Activated T-helper 17 cell treated with anti-CD3 and anti-CD28 coated beads, Interleukin-2, amount 50 U/mL, for 72 hours (primary cell): ENCODE measurements at regions not wholly inside any gene's neighbourhood (a gene's known extent, or its start where the extent isn't known, plus 50 kb on each side); places are given as distances from the start of the nearest gene placed in this dataset.
A peak's percentile ranks its signal among the peaks of the same experiment; 100 is the strongest.

Experiments used
- ATAC-seq: fragments of 150-1000 bp; cut with Tn5 transposase; replicated peaks from 2 replicates; pipeline ENCODE4 v1.10.0; 2021; ENCODE audit warnings: mild to moderate bottlenecking, moderate library complexity
- H3K27ac Mint-ChIP-seq: one replicate; pipeline ENCODE4 v1.8.0; 2022; ENCODE audit warnings: mixed read lengths
- H3K27me3 Mint-ChIP-seq: one replicate; pipeline ENCODE4 v1.8.0; 2022; ENCODE audit warnings: mixed read lengths
- H3K36me3 Mint-ChIP-seq: one replicate; pipeline ENCODE4 v1.8.0; 2022; ENCODE audit warnings: low read depth, mild to moderate bottlenecking, mixed read lengths
- H3K4me1 Mint-ChIP-seq: one replicate; pipeline ENCODE4 v1.8.0; 2022; ENCODE audit warnings: mixed read lengths
- H3K4me3 Mint-ChIP-seq: one replicate; pipeline ENCODE4 v1.8.0; 2022; ENCODE audit warnings: mild to moderate bottlenecking, mixed read lengths
- H3K9me3 Mint-ChIP-seq: one replicate; pipeline ENCODE4 v1.8.0; 2022; ENCODE audit warnings: mixed read lengths

DNA sequence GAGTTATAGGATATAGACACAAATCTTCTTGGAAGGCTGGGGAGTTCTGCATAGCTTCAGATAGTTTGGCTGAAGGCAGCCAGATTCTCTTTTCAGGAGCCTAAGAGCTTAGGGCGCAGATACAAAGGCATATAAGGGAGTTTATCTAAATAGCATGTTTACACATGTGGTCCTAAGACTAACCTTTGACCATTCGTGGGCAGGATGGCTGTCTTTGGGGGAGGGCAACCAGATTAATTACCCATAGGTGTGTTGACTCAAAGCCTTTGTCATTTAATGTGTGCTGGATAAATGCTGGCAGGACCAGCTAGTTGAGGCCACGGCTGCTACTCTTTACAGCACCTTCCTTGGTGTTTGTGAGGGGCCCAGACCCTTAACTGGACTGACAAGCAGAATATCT is 71.8 kb downstream of the IER5 start:
- Mint-ChIP-seq H3K27me3 (no peaks in the 10 kb centered on the region), H3K4me1 (peaks cover 11% of the 10 kb centered on the region)
- ATAC-seq, result no peak

DNA sequence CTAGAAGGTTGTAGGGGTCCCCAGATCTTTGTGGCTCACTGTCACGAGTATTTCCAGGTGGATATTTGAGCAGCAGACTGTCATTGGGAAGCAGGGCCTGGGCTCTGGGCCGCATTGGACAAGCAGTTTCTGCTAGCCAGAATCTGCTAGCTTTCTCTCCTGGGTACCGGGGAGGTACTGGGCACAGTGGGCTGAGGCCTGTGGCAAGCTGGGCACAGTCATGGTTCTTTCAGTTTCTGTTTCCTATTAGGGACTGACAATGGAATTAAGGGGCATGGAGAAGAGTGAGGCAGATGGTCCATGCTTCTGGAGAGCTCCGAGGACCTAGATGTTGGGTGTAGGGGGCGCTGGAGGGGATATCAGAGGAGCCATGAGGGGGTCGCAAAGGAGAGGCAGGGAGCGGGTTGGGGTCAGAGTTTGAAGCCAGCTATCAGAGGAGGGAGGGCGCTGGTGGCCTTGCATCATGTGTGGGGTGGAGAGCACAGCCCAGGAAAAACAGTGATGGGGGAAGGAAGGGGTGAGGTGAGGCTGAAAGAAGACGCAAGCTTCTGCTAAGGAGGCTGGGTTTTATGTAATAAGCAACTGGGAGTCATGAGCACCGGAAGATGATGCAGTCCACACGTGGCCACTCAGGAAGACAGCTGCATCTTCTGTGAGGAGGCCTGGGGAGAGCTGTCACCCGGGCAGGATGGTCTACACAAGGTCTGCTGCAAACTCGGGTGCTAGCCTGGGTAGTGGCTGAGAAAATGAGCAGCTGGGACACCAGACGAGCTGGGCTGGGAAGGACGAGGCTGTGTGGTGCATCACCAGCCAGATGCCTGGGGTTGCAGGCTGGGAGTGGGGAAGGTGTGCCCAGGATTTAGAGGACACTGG is 72.7 kb downstream of the IER5 start:
- Mint-ChIP-seq H3K9me3 (peaks cover 17% of the 10 kb centered on the region), H3K4me3 (no peak overlapping the region), H3K36me3 (no peaks in the 10 kb centered on the region), H3K27ac (no peak overlapping the region), H3K27me3 (no peaks in the 10 kb centered on the region), H3K4me1 (peaks cover 11% of the 10 kb centered on the region)
- ATAC-seq, result no peak

More for the DNA sequence above, 71.8 kb downstream of the IER5 start:
- Mint-ChIP-seq H3K4me3 (no peak overlapping the region), H3K36me3 (no peaks in the 10 kb centered on the region), H3K27ac (no peak overlapping the region), H3K9me3 (peaks cover 17% of the 10 kb centered on the region)

- Mint-ChIP-seq H3K36me3 (no peaks in the 10 kb centered on the region), H3K4me3 (no peak overlapping the region), H3K27ac (no peak overlapping the region), H3K27me3 (no peaks in the 10 kb centered on the region), H3K4me1 (peaks cover 11% of the 10 kb centered on the region), H3K9me3 (peaks cover 17% of the 10 kb centered on the region)
- no peak for ATAC-seq
These were observed 75.2 kb downstream of the IER5 start for GRCh38 chr1:181163662-181164061.

DNA sequence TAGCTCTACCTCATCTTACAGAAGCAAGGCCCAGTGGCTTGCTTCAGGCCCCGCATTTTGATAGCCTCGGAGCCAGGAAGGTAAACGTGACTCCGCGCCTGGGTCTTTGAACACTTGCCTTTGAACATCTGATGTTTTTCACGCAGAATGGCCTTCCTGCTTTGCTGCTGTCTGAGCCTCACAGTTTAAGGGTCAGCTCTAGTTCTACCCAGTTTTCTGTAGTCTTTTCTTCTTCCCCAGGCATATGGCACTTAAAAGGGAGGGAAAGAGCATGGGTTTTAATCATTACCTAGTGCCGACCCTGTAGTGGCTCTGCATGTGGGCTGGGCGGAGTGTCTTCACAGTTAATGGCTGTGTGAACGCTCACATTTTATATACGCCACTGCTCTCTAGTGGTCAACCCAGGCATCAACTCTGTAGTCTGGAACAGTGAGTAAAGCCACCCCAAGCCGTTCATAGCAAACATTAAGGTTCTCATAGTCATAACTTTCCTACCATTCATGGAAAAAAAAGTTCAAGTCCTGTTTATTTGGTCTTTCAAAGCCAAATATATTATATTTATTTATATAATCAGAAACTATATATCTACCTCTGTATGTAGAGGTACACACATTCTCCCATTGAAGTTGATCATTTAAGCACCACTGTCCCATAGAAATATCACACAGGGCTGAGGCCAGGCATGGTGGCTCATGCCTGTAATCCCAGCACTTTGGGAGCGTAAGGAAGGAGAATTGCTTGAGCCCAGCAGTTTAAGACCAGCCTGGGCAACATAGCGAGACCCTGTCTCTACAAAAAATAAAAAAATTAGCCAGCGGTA is 78.1 kb downstream of the IER5 start:
- no peaks in the 10 kb centered on the region for H3K36me3 Mint-ChIP-seq
- peaks cover 4% of the 10 kb centered on the region for H3K4me1 Mint-ChIP-seq
- H3K9me3 Mint-ChIP-seq, result peaks cover 17% of the 10 kb centered on the region
- H3K27ac Mint-ChIP-seq, result peak overlapping the region; percentile 49
- H3K4me3 Mint-ChIP-seq, result peak overlapping the region; percentile 45
- ATAC-seq, result peak; percentile 99
- H3K27me3 Mint-ChIP-seq, result no peaks in the 10 kb centered on the region

GRCh38 chr1:181169281-181169865 is 80.9 kb downstream of the IER5 start:
- peaks cover 4% of the 10 kb centered on the region for H3K9me3 Mint-ChIP-seq
- no peak overlapping the region for H3K4me3 Mint-ChIP-seq
- H3K36me3 Mint-ChIP-seq, result no peaks in the 10 kb centered on the region
- ATAC-seq, result no peak
- H3K27ac Mint-ChIP-seq, result no peak overlapping the region
- no peaks in the 10 kb centered on the region for H3K27me3 Mint-ChIP-seq
- H3K4me1 Mint-ChIP-seq, result peaks cover 4% of the 10 kb centered on the region

GRCh38 chr1:181170194-181170593 is 81.7 kb downstream of the IER5 start:
- ATAC-seq, result no peak
- H3K27ac Mint-ChIP-seq, result no peak overlapping the region
- no peaks in the 10 kb centered on the region for H3K36me3 Mint-ChIP-seq
- no peaks in the 10 kb centered on the region for H3K27me3 Mint-ChIP-seq
- peaks cover 4% of the 10 kb centered on the region for H3K4me1 Mint-ChIP-seq
- H3K9me3 Mint-ChIP-seq, result no peaks in the 10 kb centered on the region
- no peak overlapping the region for H3K4me3 Mint-ChIP-seq

GRCh38 chr1:181172082-181172481 is 83.6 kb downstream of the IER5 start:
- Mint-ChIP-seq H3K27ac (no peak overlapping the region), H3K4me1 (no peaks in the 10 kb centered on the region), H3K27me3 (no peaks in the 10 kb centered on the region), H3K9me3 (no peaks in the 10 kb centered on the region), H3K4me3 (no peak overlapping the region), H3K36me3 (no peaks in the 10 kb centered on the region)
- ATAC-seq, result no peak

- no peaks in the 10 kb centered on the region for H3K27me3 Mint-ChIP-seq
- H3K9me3 Mint-ChIP-seq, result no peaks in the 10 kb centered on the region
- no peak overlapping the region for H3K27ac Mint-ChIP-seq
- no peak for ATAC-seq
- H3K36me3 Mint-ChIP-seq, result no peaks in the 10 kb centered on the region
- no peaks in the 10 kb centered on the region for H3K4me1 Mint-ChIP-seq
- no peak overlapping the region for H3K4me3 Mint-ChIP-seq
These were observed 85.4 kb downstream of the IER5 start for GRCh38 chr1:181173761-181174447.

- no peak overlapping the region for H3K27ac Mint-ChIP-seq
- H3K9me3 Mint-ChIP-seq, result no peaks in the 10 kb centered on the region
- H3K4me3 Mint-ChIP-seq, result no peak overlapping the region
- ATAC-seq, result no peak
- no peaks in the 10 kb centered on the region for H3K36me3 Mint-ChIP-seq
- H3K27me3 Mint-ChIP-seq, result no peaks in the 10 kb centered on the region
- peaks cover 5% of the 10 kb centered on the region for H3K4me1 Mint-ChIP-seq
These were observed 86.4 kb downstream of the IER5 start for GRCh38 chr1:181174861-181175260.

DNA sequence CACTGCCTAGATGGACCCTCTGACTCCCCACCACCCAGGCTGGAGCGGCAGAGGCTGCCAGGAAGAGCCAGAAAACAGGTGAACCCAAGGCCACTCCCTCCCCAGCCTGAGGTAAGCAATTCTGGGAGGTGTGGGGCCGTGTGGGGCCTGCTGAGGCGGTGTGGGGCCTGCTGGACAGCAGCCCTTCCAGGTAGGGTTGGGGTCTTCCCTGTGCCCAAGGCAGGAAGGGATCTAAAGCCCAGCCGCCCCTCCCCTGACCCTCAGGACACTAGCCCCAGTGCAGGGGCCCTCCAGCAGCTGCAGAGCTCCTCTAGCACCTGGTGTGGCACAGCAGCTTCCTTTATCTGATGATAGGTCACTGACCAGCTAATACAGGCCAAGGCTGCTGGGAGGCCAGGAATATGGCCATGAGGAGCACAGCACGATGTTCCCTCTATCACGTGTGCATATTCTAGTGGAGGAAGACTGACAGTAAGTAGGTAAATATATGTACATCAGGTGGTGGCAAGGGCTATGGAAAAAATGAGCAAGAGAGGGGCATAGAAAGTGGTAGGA is 86.9 kb downstream of the IER5 start:
- no peaks in the 10 kb centered on the region for H3K9me3 Mint-ChIP-seq
- H3K27ac Mint-ChIP-seq, result no peak overlapping the region
- H3K36me3 Mint-ChIP-seq, result no peaks in the 10 kb centered on the region
- no peak for ATAC-seq
- no peak overlapping the region for H3K4me3 Mint-ChIP-seq
- H3K4me1 Mint-ChIP-seq, result peaks cover 10% of the 10 kb centered on the region
- H3K27me3 Mint-ChIP-seq, result no peaks in the 10 kb centered on the region

DNA sequence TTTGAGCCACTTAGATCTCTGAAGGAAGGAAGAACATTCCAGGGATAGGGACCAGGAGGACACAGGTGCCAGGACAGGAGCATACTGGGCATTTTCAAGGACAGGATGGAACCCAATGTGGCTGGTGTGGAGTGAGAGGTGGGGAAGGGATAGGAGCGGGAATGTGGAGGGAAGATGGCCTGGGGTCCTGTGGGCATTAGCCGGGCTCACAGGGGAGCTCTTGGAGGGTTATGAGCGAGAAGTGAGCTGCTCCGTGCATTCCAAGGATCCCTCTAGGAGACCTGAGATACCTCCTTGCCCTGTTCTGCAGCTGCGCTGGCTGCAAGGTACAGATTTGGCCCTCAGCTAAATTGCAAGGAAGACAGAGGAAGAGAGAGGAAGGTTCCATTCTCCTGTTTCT is 87.5 kb downstream of the IER5 start:
- ATAC-seq, result no peak
- Mint-ChIP-seq H3K4me1 (peaks cover 10% of the 10 kb centered on the region), H3K9me3 (no peaks in the 10 kb centered on the region), H3K27ac (no peak overlapping the region), H3K4me3 (no peak overlapping the region), H3K27me3 (no peaks in the 10 kb centered on the region), H3K36me3 (no peaks in the 10 kb centered on the region)

GRCh38 chr1:181178241-181178879 is 89.9 kb downstream of the IER5 start:
- no peaks in the 10 kb centered on the region for H3K9me3 Mint-ChIP-seq
- no peaks in the 10 kb centered on the region for H3K36me3 Mint-ChIP-seq
- peaks cover 10% of the 10 kb centered on the region for H3K4me1 Mint-ChIP-seq
- H3K4me3 Mint-ChIP-seq, result no peak overlapping the region
- ATAC-seq, result no peak
- H3K27me3 Mint-ChIP-seq, result no peaks in the 10 kb centered on the region
- no peak overlapping the region for H3K27ac Mint-ChIP-seq

DNA sequence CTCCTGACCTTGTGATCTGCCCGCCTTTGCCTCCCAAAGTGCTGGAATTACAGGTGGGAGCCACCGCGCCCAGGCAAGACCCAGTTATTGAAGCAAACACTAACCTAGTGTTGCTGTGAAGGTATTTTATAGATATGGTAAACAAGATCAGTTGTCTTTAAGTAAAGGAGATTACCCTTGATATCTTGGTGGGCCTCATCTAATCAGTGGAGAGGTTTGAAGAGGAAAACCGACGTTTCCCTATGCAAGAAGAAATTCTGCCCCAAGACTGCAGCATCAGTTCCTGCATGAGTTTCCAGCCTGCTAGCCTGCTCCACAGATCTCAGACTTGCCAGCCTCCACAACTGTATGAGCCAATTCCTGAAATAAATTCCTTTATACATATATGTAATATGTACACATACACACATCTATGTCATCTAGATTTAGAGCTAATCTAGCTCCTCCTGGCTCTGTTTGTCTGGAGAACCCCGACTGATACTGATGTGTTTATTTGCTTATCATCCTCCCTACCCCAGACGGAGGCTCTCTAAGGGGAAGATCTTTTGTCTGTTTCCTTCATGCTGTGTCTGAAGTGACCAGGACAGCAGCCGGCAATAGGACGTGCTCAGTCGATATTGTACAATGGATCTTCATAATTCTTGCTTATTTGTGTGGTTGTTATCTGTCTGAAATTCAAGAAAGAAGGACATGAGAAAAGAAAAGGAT is 90.9 kb downstream of the IER5 start:
- no peaks in the 10 kb centered on the region for H3K36me3 Mint-ChIP-seq
- peak; percentile 32 for ATAC-seq
- peak overlapping the region; percentile 3 for H3K27ac Mint-ChIP-seq
- H3K9me3 Mint-ChIP-seq, result no peaks in the 10 kb centered on the region
- H3K4me3 Mint-ChIP-seq, result peak overlapping the region; percentile 16
- peaks cover 10% of the 10 kb centered on the region for H3K4me1 Mint-ChIP-seq
- H3K27me3 Mint-ChIP-seq, result no peaks in the 10 kb centered on the region
